Osteocyte (in vitro differentiated cells): ENCODE measurements at regions not wholly inside any gene's neighbourhood (a gene's known extent, or its start where the extent isn't known, plus 50 kb on each side); places are given as distances from the start of the nearest gene placed in this dataset.

ENCODE experiments used
- DNase-seq: peaks from one replicate; pipeline ENCODE4 v3.0.0; 2021; ENCODE audit warnings: mixed read lengths; ENCODE audit not compliant: unreplicated experiment; ENCODE audit errors: extremely low spot score
- H3K27ac Mint-ChIP-seq: one replicate; pipeline ENCODE4 v1.8.0; 2021; ENCODE audit warnings: mild to moderate bottlenecking, mixed read lengths; ENCODE audit not compliant: unreplicated experiment
- H3K27me3 Mint-ChIP-seq: one replicate; pipeline ENCODE4 v1.8.0; 2021; ENCODE audit warnings: mixed read lengths; ENCODE audit not compliant: unreplicated experiment
- H3K36me3 Mint-ChIP-seq: one replicate; pipeline ENCODE4 v1.8.0; 2021; ENCODE audit warnings: mixed read lengths; ENCODE audit not compliant: unreplicated experiment
- H3K4me1 Mint-ChIP-seq: one replicate; pipeline ENCODE4 v1.8.0; 2021; ENCODE audit warnings: mixed read lengths; ENCODE audit not compliant: unreplicated experiment
- H3K4me3 Mint-ChIP-seq: one replicate; pipeline ENCODE4 v1.8.0; 2021; ENCODE audit warnings: mild to moderate bottlenecking, moderate library complexity, mixed read lengths; ENCODE audit not compliant: unreplicated experiment
- H3K9me3 Mint-ChIP-seq: one replicate; pipeline ENCODE4 v1.8.0; 2021; ENCODE audit warnings: mixed read lengths; ENCODE audit not compliant: unreplicated experiment
- TF ChIP-seq, protein P1 (sequence below): fragments of 200-600 bp; sonication (generic); IDR thresholded peaks from 2 replicates; pipeline ENCODE4 v1.5.0; 2021; ENCODE audit warnings: antibody characterized with exemption, mild to moderate bottlenecking, moderate library complexity

DNA sequence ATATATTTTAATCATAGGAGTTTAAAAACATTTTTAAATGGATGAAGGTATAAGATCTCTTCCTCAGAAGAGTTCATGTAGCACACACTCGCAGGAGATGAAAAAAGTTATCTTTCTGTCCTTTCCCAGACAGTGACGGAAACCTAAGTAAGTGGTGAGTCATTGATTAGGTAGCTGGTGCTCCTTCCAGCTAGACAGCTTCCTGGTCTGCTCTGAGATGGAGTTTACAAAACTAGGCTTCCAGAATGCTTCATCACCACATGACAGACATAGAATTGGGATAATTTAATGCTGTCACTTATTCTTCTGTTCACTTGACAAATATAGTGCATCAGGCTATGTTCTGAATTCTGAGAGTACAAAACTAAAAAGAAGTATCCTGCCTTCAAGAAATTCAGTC, 2393.0 kb upstream of the C9orf72 start:
- H3K27ac Mint-ChIP-seq = no peak overlapping the region
- no peak overlapping the region for H3K4me3 Mint-ChIP-seq
- H3K36me3 Mint-ChIP-seq = no peaks in the 10 kb centered on the region
- no peak for DNase-seq
- no peaks in the 10 kb centered on the region for H3K4me1 Mint-ChIP-seq
- no peaks in the 10 kb centered on the region for H3K27me3 Mint-ChIP-seq
- TF ChIP-seq, protein P1, sequence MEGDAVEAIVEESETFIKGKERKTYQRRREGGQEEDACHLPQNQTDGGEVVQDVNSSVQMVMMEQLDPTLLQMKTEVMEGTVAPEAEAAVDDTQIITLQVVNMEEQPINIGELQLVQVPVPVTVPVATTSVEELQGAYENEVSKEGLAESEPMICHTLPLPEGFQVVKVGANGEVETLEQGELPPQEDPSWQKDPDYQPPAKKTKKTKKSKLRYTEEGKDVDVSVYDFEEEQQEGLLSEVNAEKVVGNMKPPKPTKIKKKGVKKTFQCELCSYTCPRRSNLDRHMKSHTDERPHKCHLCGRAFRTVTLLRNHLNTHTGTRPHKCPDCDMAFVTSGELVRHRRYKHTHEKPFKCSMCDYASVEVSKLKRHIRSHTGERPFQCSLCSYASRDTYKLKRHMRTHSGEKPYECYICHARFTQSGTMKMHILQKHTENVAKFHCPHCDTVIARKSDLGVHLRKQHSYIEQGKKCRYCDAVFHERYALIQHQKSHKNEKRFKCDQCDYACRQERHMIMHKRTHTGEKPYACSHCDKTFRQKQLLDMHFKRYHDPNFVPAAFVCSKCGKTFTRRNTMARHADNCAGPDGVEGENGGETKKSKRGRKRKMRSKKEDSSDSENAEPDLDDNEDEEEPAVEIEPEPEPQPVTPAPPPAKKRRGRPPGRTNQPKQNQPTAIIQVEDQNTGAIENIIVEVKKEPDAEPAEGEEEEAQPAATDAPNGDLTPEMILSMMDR = no peak
- H3K9me3 Mint-ChIP-seq = no peaks in the 10 kb centered on the region

DNA sequence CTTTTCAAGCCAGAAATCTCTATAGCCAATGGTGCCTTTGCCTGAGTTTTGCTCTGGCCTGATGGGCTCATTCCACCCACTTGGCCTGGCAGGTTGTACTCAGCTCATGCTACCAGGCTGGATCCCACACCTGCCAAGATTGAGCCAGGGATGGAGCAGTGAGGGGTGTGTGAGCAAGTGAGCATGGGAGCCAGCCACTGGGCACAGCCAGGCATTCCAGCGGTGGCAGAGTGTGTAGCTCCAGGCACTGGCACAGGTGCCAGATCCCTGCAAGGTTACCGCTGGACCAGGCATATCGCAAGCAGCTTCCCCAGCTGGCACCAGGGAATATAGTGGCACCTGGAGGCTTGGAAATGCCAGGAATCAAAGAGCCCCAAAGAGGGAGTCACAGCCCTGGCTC, 2395.6 kb upstream of the C9orf72 start:
- H3K27ac Mint-ChIP-seq = no peak overlapping the region
- no peaks in the 10 kb centered on the region for H3K9me3 Mint-ChIP-seq
- H3K36me3 Mint-ChIP-seq = no peaks in the 10 kb centered on the region
- TF ChIP-seq, protein P1 = no peak
- no peaks in the 10 kb centered on the region for H3K4me1 Mint-ChIP-seq
- no peak for DNase-seq
- no peak overlapping the region for H3K4me3 Mint-ChIP-seq
- no peaks in the 10 kb centered on the region for H3K27me3 Mint-ChIP-seq

DNA sequence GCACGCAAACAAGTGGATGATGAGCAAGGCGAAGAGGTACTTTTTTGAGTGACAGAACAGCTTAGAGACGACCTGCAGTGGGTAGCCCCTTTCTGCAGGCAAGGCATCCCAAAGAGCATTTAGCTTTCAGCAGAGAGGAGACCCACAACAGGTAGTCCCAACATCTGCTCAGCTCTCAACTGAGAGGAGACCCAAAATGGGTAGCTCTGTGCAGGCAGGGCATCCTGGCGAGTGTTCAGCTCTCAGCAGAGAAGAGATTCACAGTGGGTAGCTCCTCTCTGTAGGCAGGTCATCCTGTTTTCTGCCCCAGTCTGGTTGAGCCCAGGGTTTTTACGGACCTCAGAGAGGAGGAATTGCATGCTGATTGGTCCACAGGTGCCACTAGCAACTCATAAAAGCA, 2396.1 kb upstream of the C9orf72 start:
- Mint-ChIP-seq H3K27ac (no peak overlapping the region), H3K27me3 (no peaks in the 10 kb centered on the region), H3K4me1 (no peaks in the 10 kb centered on the region), H3K4me3 (no peak overlapping the region), H3K9me3 (no peaks in the 10 kb centered on the region), H3K36me3 (no peaks in the 10 kb centered on the region)
- DNase-seq = no peak
- TF ChIP-seq, protein P1 = no peak

DNA sequence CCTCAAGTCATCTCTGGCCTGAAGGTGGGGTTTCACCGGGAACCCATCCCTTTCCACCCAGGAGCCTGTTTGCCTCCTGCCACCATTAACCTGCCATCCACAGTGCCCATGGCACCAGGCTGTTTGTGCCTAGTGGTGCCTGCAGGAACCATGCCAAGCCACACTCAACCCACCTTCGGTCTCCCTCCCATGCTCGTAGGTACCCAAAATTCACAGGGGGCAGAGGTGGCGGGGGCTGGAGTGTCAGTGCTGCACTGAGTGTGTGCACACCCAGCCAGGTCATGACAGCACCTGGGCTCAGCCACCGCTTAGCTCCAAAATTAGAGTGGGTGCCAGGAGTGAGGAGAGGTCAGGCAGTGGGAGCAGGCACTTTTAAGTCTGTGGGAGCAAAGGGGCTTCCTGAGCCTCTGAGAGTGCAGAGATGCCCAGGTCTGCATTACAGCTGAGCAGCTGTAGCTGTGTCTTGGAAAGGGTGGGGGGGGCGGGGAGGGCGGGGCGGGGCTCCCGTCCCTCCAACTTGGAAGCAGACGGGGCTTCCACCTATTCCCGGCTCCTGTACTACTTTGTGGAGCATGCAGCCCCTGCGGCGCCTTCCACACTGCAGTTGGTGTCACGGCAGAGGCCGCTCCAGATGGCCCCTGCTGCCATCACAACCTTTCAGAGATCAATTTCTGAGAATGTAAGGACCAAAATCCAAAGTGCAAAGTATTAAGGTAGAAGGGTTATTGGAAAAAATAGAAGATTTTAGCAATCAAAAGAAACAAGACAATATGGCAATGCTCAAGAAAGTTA, 2396.8 kb upstream of the C9orf72 start:
- TF ChIP-seq, protein P1 = no peak
- Mint-ChIP-seq H3K4me3 (no peak overlapping the region), H3K36me3 (no peaks in the 10 kb centered on the region), H3K27me3 (no peaks in the 10 kb centered on the region), H3K4me1 (no peaks in the 10 kb centered on the region), H3K9me3 (no peaks in the 10 kb centered on the region), H3K27ac (no peak overlapping the region)
- no peak for DNase-seq

DNA sequence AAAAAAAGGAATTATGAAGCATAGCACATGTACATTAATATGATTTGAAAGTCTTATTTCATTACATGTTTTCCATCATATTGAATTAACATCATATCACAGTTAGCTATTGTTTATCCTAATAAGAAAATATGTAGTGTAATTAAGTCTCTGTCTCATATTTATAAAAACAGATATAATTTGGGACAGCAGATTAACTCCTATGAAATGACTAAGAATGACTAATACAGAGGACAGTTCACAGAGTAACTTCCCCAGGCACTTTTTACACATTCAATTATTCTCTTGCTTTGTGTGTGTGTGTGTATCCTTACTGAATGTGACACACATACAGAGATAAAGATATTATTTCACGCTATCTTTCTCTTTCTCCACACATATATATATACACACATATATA, 2400.9 kb upstream of the C9orf72 start:
- H3K27ac Mint-ChIP-seq = no peak overlapping the region
- no peaks in the 10 kb centered on the region for H3K9me3 Mint-ChIP-seq
- TF ChIP-seq, protein P1 = no peak
- H3K36me3 Mint-ChIP-seq = no peaks in the 10 kb centered on the region
- H3K4me3 Mint-ChIP-seq = no peak overlapping the region
- no peaks in the 10 kb centered on the region for H3K27me3 Mint-ChIP-seq
- no peaks in the 10 kb centered on the region for H3K4me1 Mint-ChIP-seq
- DNase-seq = no peak
